Esophagus squamous epithelium (tissue), 5 donors: ENCODE measurements at regions not wholly inside any gene's neighbourhood (a gene's known extent, or its start where the extent isn't known, plus 50 kb on each side); places are given as distances from the start of the nearest gene placed in this dataset.

Source experiments
- DNase-seq: peaks from one replicate; lab custom pipeline; 2025; lab: John Stamatoyannopoulos, UW
- H3K27ac ChIP-seq, 4 donors: fragments of 200-600 bp; sonication (generic); one replicate each; pipeline ENCODE4 v1.5.1; 2016 to 2019; ENCODE audit warnings: mild to moderate bottlenecking in 1 of 4
- H3K27me3 ChIP-seq, 4 donors: fragments of 200-600 bp; sonication (generic); 1 replicate in 3 of 4; 2 replicates in 1 of 4; pipeline versions ENCODE4 v1.5.1 to v1.6.0; 2017 to 2021; ENCODE audit warnings: antibody characterized with exemption in 1 of 4
- H3K36me3 ChIP-seq, 3 donors: fragments of 200-600 bp; sonication (generic); one replicate each; pipeline ENCODE4 v1.5.1; 2016 to 2019
- H3K4me1 ChIP-seq, 3 donors: fragments of 200-600 bp; sonication (generic); one replicate each; pipeline ENCODE4 v1.5.1; 2017 to 2019
- H3K4me3 ChIP-seq, 4 donors: fragments of 200-600 bp; sonication (generic); 1 replicate in 3 of 4; 2 replicates in 1 of 4; pipeline ENCODE4 v1.5.1; 2016 to 2019; ENCODE audit warnings: mild to moderate bottlenecking in 2 of 4, moderate library complexity in 1 of 4
- H3K9me3 ChIP-seq, 3 donors: fragments of 200-600 bp; sonication (generic); one replicate each; pipeline ENCODE4 v1.5.1; 2016 to 2019
- POLR2A ChIP-seq, 4 donors: fragments of 450-650 bp; IDR thresholded peaks; one replicate each; pipeline ENCODE4 v1.6.1; 2017; ENCODE audit warnings: antibody characterized with exemption in 4 of 4, mild to moderate bottlenecking in 4 of 4, moderate library complexity in 3 of 4
- WGBS, 2 donors: methylation state at CpG; one replicate each; pipeline ENCODE4 v1.1.5; 2018; 5-methylcytosine and 5-hydroxymethylcytosine counted together
- intact Hi-C: fragments of 100-400 bp; cut with DNase I; formaldehyde crosslinking; loops from one replicate; pipeline ENCODE4 v1.15.0; 2022
- TF ChIP-seq, protein P1 (sequence below), 6 experiments: fragments of 450-650 bp in 4 of 6; fragments of 200-600 bp in 2 of 6; sonication (generic) in 2 of 6; IDR thresholded peaks; one replicate each; pipeline ENCODE4 v1.5.1; 2016 to 2019; ENCODE audit warnings: antibody characterized with exemption in 6 of 6, mild to moderate bottlenecking in 4 of 6, moderate library complexity in 4 of 6
- donor health status: DM: yes; HTN: yes; CAD: no.

DNA sequence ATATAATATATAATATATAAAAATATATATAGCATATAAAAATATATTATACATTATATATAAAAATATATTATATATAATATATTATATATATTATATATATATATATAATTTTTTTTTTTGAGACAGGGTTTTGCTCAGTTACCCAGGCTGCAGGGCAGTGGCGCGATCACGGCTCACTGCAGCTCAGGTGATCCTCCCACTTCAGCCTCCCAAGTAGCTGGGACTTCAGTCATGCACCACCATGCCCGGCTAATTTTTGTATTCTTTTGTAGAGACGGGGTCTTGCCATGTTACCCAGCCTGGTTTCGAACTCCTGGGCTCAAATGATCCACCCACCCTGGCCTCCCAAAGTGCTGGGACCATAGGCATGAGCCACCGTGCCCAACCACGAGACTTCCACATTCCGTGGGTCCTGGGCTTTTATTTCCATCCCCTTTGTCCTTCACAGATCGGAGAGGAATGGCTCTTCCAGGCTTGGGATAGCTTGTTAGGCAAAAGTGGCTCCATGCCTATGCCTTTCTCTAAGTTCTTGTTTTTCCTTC lies 62.0 kb upstream of the IER5L start:
- H3K9me3 ChIP-seq = no peaks in the 10 kb centered on the region
- H3K27ac ChIP-seq = no peak overlapping the region
- intact Hi-C loops = no loop called here
- H3K36me3 ChIP-seq = no peaks in the 10 kb centered on the region
- H3K27me3 ChIP-seq = no peaks in the 10 kb centered on the region
- 80 to 81% methylated on average over 9 to 10 of the region's 10 CpGs for WGBS, 2 donors
- TF ChIP-seq, protein P1, sequence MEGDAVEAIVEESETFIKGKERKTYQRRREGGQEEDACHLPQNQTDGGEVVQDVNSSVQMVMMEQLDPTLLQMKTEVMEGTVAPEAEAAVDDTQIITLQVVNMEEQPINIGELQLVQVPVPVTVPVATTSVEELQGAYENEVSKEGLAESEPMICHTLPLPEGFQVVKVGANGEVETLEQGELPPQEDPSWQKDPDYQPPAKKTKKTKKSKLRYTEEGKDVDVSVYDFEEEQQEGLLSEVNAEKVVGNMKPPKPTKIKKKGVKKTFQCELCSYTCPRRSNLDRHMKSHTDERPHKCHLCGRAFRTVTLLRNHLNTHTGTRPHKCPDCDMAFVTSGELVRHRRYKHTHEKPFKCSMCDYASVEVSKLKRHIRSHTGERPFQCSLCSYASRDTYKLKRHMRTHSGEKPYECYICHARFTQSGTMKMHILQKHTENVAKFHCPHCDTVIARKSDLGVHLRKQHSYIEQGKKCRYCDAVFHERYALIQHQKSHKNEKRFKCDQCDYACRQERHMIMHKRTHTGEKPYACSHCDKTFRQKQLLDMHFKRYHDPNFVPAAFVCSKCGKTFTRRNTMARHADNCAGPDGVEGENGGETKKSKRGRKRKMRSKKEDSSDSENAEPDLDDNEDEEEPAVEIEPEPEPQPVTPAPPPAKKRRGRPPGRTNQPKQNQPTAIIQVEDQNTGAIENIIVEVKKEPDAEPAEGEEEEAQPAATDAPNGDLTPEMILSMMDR (IDR thresholded peaks at IDR 0.05) = no peak
- TF ChIP-seq POLR2A (IDR thresholded peaks at IDR 0.05) = no peak
- peaks cover 4 to 12% (median 8%) of the 10 kb centered on the region in 3 donors for H3K4me1 ChIP-seq
- no peak for DNase-seq
- H3K4me3 ChIP-seq = no peak overlapping the region

DNA sequence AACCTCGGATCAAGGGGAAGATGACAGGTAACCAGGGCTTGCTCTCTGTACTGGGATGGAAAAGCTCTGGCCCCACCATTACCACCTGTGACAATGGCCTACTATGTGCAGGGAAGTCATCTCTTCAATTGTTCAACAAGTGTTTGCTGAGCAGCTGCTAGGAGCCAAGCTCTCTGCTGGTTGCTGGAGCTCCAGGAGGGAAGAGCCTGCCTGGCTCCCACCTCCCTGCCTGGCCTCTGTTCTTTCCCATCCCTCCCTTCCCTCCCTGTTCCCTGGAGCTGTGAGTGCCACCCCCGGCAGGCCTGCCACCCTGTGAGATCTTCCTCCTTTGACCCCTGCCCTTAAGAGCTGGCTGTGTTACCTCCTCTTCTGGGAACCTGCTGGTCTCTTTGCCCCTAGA lies 59.7 kb upstream of the IER5L start:
- WGBS, 2 donors = 69 to 88% methylated on average over 2 of the region's 2 CpGs
- intact Hi-C loops = no loop called here

DNA sequence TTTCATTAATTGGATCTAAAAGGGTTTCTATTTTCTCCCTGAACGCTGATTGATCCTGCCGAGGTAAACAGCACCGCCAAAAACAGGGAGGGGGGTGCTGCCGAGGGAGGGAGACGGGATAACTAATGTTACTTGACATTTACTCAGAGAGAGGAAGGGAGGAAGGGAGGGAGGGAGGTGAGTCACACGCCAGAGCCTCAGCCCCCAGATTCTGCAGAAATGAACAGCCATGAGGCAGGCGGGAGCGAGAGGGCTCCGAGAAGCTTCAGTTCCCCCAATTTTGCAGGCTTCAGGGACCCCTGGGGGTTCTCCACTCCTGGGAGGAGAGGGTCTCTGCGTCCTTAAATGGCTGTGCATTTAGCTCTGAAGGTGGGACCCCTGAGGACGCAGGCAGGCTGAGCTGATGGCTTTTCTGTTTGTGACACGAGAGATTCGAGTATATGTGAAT lies 59.1 kb upstream of the IER5L start:
- peak overlapping the region in 1 of 4 donors; percentile 16 for H3K27ac ChIP-seq
- H3K4me3 ChIP-seq = peak overlapping the region in 1 of 4 donors; percentile 30
- 6 to 34% methylated on average over 7 to 12 of the region's 13 CpGs for WGBS, 2 donors
- no peaks in the 10 kb centered on the region for H3K36me3 ChIP-seq
- DNase-seq = no peak
- TF ChIP-seq POLR2A (IDR thresholded peaks at IDR 0.05) = no peak
- TF ChIP-seq, protein P1 (IDR thresholded peaks at IDR 0.05) = no peak
- peaks cover 0 to 2% (median 0%) of the 10 kb centered on the region in 4 donors for H3K27me3 ChIP-seq
- peaks cover 4 to 12% (median 8%) of the 10 kb centered on the region in 3 donors for H3K4me1 ChIP-seq
- intact Hi-C loops = no loop called here
- no peaks in the 10 kb centered on the region for H3K9me3 ChIP-seq

More for the DNA sequence above, 59.7 kb upstream of the IER5L start:
- Histone ChIP-seq H3K27me3 (peaks cover 0 to 2% (median 0%) of the 10 kb centered on the region in 4 donors), H3K27ac (no peak overlapping the region), H3K9me3 (no peaks in the 10 kb centered on the region), H3K4me3 (no peak overlapping the region), H3K36me3 (no peaks in the 10 kb centered on the region), H3K4me1 (peaks cover 4 to 12% (median 8%) of the 10 kb centered on the region in 3 donors)
- no peak for TF ChIP-seq POLR2A (IDR thresholded peaks at IDR 0.05)
- TF ChIP-seq, protein P1 (IDR thresholded peaks at IDR 0.05) = no peak
- DNase-seq = no peak

DNA sequence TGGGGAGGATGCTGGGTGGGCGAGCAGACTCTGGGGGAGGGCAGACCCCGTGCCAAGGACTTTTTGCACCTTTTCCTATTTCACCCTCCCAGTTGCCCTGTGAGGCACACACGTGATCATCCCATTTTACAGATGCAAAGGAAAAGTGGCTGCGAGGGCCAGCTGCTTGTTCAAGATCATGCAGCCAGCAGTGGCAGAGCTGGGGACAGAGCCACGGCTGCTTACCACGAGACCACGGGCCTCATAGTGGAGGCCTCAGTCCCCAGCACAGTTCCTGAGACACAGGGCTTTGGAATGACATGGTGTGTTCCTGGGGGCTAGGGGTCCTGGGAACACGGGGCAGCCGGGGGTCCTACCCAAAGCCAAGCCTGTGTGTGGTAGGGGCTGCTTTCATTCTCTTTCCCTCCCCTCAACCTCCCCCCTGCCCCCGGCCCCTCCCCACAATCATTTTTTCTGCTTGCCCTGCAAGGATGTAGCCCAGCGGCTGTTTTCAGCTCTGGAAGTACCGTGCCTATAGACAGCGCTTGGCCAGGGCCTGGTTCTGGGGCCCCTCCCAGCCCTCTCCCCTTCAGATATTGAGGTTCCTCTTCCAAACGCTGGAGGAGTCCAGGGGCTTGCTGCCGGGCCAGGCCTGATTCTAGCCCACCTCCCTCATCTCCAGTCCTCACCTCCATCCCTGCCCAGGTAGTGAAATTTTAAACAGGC lies 58.5 kb upstream of the IER5L start:
- Histone ChIP-seq H3K4me1 (peaks cover 4 to 12% (median 8%) of the 10 kb centered on the region in 3 donors), H3K4me3 (peak overlapping the region in 2 of 4 donors; percentile 11 to 30), H3K36me3 (no peaks in the 10 kb centered on the region), H3K9me3 (no peaks in the 10 kb centered on the region), H3K27me3 (peaks cover 0 to 2% (median 0%) of the 10 kb centered on the region in 4 donors), H3K27ac (peak overlapping the region in 1 of 4 donors; percentile 16)
- intact Hi-C loops = no loop called here
- WGBS, 2 donors = 0 to 54% methylated on average over 2 to 7 of the region's 15 CpGs
- no peak for TF ChIP-seq POLR2A (IDR thresholded peaks at IDR 0.05)
- TF ChIP-seq, protein P1 (IDR thresholded peaks at IDR 0.05) = no peak
- DNase-seq = no peak

DNA sequence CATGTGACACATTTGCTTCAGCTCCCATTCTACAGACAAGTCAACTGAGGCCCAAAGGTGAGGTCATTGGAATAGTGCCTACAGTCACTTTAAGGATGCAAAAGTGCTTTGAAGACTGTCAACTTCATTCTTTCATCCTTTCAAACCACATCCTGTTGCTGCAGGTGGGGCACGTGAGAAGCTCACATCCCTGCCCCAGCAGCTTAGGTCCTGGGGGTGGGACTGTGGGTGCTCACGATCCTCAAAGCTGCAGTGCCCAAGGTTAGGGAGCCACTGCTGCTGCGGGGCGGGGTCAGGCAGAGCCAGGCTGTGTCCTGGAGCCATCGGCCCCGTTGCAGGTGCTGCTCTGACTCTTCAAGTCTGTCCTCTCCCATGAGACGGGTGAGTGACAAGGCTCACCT lies 57.9 kb upstream of the IER5L start:
- no peak for DNase-seq
- TF ChIP-seq, protein P1 (IDR thresholded peaks at IDR 0.05) = no peak
- TF ChIP-seq POLR2A (IDR thresholded peaks at IDR 0.05) = no peak

More for the DNA sequence above, 57.9 kb upstream of the IER5L start:
- no peak overlapping the region for H3K27ac ChIP-seq
- intact Hi-C loops = no loop called here
- H3K4me1 ChIP-seq = peaks cover 4 to 12% (median 8%) of the 10 kb centered on the region in 3 donors
- no peaks in the 10 kb centered on the region for H3K36me3 ChIP-seq
- H3K27me3 ChIP-seq = peaks cover 0 to 2% (median 0%) of the 10 kb centered on the region in 4 donors
- H3K4me3 ChIP-seq = peak overlapping the region in 1 of 4 donors; percentile 11
- H3K9me3 ChIP-seq = no peaks in the 10 kb centered on the region
- no CpG with 5 or more reads among the region's 7 CpGs for WGBS, 2 donors
